NB4 (cell line): ENCODE measurements at regions not wholly inside any gene's neighbourhood (a gene's known extent, or its start where the extent isn't known, plus 50 kb on each side); places are given as distances from the start of the nearest gene placed in this dataset.
"Not testable (repeated sequence)": the region's sequence is repeated elsewhere in the genome, so short reads cannot be mapped to it uniquely, and the experiment has no call there.

Source experiments
- DNase-seq: peaks from one replicate; pipeline ENCODE4 v3.0.0; 2010; ENCODE audit warnings: low read depth
- H3K4me3 ChIP-seq: one replicate; pipeline ENCODE4 v1.5.1; 2011; ENCODE audit warnings: mild to moderate bottlenecking, low read depth, low read length, moderate library complexity
- CTCF ChIP-seq: IDR thresholded peaks from one replicate; pipeline ENCODE4 v1.5.1; 2012; ENCODE audit warnings: low read depth, low read length
- MAX ChIP-seq: IDR thresholded peaks from 2 replicates; pipeline ENCODE4 v1.6.1; 2011; ENCODE audit warnings: low read depth, low read length
- MYC ChIP-seq: IDR thresholded peaks from 2 replicates; pipeline ENCODE4 v1.6.1; 2011; ENCODE audit warnings: low read depth, low read length
- POLR2A ChIP-seq: IDR thresholded peaks from 2 replicates; pipeline ENCODE4 v1.6.1; 2011; ENCODE audit warnings: mild to moderate bottlenecking; ENCODE audit not compliant: insufficient read length; ENCODE audit errors: extremely low read depth

- no peak overlapping the region for H3K4me3 ChIP-seq
- TF ChIP-seq MYC: no peak
- TF ChIP-seq MAX: no peak
- no peak for TF ChIP-seq CTCF
- no peak for TF ChIP-seq POLR2A
- DNase-seq: no peak
These were observed 55.7 kb upstream of the FAT3 start for GRCh38 chr11:92168936-92169335.

GRCh38 chr11:92167571-92167970 is 57.0 kb upstream of the FAT3 start:
- no peak for TF ChIP-seq POLR2A
- TF ChIP-seq MAX: no peak
- no peak for TF ChIP-seq CTCF
- no peak for TF ChIP-seq MYC
- no peak for DNase-seq
- no peak overlapping the region for H3K4me3 ChIP-seq

- H3K4me3 ChIP-seq: no peak overlapping the region
- no peak for DNase-seq
- TF ChIP-seq MAX (no peak), POLR2A (no peak), CTCF (no peak), MYC (no peak)
These were observed 58.3 kb upstream of the FAT3 start for GRCh38 chr11:92166335-92166734.

GRCh38 chr11:92163879-92164278 is 60.7 kb upstream of the FAT3 start:
- no peak for DNase-seq
- TF ChIP-seq MYC (no peak), CTCF (no peak), POLR2A (no peak), MAX (no peak)
- no peak overlapping the region for H3K4me3 ChIP-seq

- no peak for TF ChIP-seq POLR2A
- TF ChIP-seq MAX: no peak
- TF ChIP-seq CTCF: no peak
- no peak for TF ChIP-seq MYC
- no peak for DNase-seq
- H3K4me3 ChIP-seq: no peak overlapping the region
These were observed 61.8 kb upstream of the FAT3 start for GRCh38 chr11:92162776-92163175.

GRCh38 chr11:92159931-92160330 is 64.7 kb upstream of the FAT3 start:
- TF ChIP-seq CTCF (no peak), MYC (no peak), MAX (no peak), POLR2A (no peak)
- peak; percentile 38 for DNase-seq
- no peak overlapping the region for H3K4me3 ChIP-seq

- DNase-seq, H3K4me3 ChIP-seq: not testable (repeated sequence)
These were observed 67.2 kb upstream of the FAT3 start for GRCh38 chr11:92157390-92157789.
